Choroid plexus epithelial cell (primary cell): ENCODE measurements at regions not wholly inside any gene's neighbourhood (a gene's known extent, or its start where the extent isn't known, plus 50 kb on each side); places are given as distances from the start of the nearest gene placed in this dataset.
A peak's percentile ranks its signal among the peaks of the same experiment; 100 is the strongest.

ENCODE experiments used
- DNase-seq: peaks from one replicate; pipeline ENCODE4 v3.0.0-alpha.2; 2010; ENCODE audit warnings: low read depth
- H3K4me3 ChIP-seq: 2 replicates; pipeline ENCODE4 v1.5.1; 2011; ENCODE audit warnings: low read depth, mild to moderate bottlenecking, control low read depth, low read length, moderate library complexity
- TF ChIP-seq, protein P1 (sequence below): conservative IDR thresholded peaks from 2 replicates; pipeline ENCODE4 v1.5.1; 2011; ENCODE audit warnings: low read depth, mild to moderate bottlenecking, control low read depth, inconsistent platforms, low read length, moderate library complexity

DNA sequence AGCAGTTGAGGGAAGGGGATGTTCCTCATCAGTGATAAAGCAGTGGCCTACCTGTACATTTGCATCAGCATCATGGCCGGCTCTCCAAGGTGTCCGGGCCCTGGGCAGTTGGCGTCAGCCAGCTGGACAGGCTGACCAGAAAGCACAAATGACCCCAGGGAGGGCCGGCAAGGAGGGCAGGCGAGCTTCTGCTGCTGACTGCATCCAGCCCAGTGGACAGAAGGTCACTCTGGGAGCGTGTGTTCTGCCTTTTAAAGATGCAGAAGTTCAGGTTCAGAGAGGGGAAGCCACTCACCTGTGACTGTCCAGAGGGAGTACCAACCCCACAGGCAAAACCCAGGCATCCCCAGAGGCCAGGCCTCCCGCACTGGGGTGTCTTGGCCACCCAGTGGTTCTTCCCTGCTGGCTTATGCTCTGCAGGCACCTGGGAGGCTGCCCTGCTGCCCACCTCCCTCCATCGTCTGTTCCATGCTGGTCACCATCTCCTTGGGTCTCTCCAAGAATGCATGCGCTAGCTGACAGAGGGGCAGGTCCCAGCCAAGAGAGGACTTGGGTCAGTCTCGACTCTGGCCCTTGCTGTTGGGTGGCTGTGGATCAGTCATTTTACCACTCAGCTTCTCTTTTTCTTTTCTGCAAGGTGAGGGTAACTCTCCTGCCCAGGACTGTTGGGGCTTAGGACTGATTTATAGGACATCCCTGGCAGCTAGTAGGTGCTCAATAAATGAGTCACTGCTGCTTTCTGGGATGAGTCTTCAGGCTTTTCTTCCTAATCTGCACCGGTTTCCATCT, 89.9 kb downstream of the INHBB start:
- H3K4me3 ChIP-seq: no peak overlapping the region
- TF ChIP-seq, protein P1, sequence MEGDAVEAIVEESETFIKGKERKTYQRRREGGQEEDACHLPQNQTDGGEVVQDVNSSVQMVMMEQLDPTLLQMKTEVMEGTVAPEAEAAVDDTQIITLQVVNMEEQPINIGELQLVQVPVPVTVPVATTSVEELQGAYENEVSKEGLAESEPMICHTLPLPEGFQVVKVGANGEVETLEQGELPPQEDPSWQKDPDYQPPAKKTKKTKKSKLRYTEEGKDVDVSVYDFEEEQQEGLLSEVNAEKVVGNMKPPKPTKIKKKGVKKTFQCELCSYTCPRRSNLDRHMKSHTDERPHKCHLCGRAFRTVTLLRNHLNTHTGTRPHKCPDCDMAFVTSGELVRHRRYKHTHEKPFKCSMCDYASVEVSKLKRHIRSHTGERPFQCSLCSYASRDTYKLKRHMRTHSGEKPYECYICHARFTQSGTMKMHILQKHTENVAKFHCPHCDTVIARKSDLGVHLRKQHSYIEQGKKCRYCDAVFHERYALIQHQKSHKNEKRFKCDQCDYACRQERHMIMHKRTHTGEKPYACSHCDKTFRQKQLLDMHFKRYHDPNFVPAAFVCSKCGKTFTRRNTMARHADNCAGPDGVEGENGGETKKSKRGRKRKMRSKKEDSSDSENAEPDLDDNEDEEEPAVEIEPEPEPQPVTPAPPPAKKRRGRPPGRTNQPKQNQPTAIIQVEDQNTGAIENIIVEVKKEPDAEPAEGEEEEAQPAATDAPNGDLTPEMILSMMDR: no peak
- no peak for DNase-seq

DNA sequence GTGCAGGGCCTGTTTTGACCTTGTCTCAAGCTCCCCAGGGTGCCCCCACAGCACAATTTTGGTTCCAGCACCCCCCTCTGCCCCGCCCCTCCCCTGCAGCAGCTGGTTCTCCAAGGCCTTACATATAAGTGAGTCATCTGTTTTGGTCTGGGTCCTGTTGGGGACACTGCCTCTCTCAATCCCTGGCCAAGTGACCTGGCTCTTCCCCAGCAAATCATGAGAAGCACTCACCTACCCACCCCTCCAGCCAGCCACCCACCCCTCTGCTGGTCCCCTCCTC, 90.5 kb downstream of the INHBB start:
- TF ChIP-seq, protein P1: no peak
- no peak for DNase-seq
- H3K4me3 ChIP-seq: no peak overlapping the region

DNA sequence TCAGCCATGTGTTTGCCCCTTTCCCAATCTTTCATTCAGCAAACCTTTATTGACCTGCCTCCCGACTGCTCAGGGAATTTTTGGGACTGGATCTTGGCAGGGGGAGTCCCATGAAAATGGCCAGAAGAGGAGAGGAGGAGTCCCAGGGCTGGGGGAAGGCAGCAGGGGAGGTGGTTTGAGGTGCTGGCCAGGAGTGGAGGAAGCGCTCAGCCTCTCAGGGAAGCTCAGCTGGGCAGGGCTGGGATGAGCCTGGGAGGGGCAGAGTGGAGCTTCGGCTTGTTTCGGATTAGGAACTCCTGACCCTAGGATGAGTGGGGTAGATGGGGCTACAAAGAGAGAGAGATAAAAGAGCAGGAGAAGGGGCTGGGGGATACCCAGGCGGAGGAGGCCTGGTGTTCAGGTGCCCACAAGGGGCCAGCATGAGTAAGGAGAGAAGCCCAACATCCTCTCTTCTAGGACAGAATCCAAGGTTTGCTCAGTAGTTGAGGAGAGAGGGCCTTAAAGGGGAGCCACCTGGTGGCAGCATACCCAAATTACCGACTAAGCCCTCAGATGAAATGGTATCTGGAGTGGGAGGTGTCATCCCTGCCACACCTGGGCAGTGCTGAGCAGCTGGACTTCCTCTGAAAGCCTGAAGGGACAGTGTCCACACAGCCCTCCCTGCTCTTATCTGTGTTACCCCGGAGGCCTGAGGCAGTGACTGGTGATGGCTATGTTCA, 91.1 kb downstream of the INHBB start:
- H3K4me3 ChIP-seq: no peak overlapping the region
- TF ChIP-seq, protein P1: peak; percentile 59
- DNase-seq: peak; percentile 50

DNA sequence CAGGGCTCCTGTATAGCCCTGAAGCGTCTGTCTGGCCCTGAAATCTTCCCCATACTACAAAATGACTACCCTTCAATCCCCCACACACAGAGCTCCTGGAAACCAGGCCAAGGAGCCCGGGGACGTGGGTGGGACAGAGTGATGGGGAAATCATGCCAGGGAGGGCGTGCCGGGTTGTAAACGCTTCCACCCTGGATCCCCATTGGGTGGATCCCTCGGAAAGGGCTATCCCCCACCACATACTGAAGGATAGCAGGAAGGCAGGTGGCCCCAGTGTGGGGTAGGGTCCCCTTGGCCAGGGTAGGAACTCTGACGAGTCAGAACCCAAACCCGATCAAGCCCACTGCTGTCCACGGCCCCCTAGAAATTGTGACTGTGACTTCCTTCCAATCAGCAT, 91.7 kb downstream of the INHBB start:
- TF ChIP-seq, protein P1: no peak
- DNase-seq: no peak
- H3K4me3 ChIP-seq: no peak overlapping the region

DNA sequence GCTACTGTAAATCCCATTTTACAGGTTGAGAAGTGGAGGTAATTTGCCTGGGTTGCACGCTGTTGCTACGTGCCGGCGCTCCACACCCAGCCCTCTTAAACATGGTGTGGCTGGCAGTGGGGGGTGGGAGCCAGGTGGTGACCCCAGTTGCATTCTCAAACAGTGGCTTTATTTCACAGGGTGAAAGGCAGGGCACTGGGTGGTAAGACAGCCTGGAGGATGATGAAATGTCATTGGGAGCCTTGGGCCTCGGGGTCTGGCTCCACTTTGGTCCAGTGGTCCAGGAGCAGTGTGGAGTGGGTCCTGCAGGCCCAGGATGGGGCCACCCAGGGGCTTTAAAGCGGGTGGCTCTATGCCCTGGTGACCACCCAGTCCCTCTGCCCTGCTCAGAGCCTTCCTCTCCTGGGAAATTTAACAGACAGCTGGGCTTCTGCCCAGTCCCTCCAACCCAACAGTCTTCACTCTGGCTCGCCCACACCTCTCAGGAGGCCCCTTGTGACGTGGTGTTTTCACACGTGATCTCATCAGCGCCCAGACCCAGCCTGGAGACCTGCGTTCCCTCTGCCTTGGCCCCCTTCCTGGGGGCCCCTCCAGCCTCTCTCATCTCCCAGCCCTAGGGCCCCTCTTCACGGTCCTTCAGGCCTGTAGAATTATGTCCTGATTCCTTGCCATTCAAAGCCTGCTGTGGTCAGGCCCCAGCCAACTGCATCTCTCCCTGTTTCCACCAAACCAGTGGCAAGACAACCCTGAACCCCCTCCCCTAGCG, 92.5 kb downstream of the INHBB start:
- DNase-seq: no peak
- TF ChIP-seq, protein P1: no peak
- H3K4me3 ChIP-seq: no peak overlapping the region

DNA sequence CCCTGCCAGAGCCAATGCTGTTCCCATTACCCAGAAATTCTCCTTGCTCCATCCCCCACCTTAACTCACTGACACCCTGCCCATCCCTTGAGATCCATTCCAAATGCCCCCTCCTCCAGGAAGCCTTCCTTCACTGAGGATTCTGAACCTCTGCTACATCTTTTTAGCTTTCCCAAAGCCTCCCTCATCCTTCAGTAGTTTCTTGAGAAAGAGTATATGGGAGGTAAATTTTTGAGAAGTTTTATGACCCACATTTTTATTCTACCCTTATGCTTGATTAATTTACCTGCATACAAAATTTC, 93.1 kb downstream of the INHBB start:
- no peak for DNase-seq
- TF ChIP-seq, protein P1: no peak
- H3K4me3 ChIP-seq: no peak overlapping the region
